Hepatocyte (in vitro differentiated cells): ENCODE measurements at regions not wholly inside any gene's neighbourhood (a gene's known extent, or its start where the extent isn't known, plus 50 kb on each side); places are given as distances from the start of the nearest gene placed in this dataset.

Source experiments
- DNase-seq: peaks from one replicate; pipeline ENCODE4 v3.0.0-alpha.2; 2016; ENCODE audit warnings: low spot score
- H2AFZ ChIP-seq: fragments of 200-600 bp; sonication (generic); 2 replicates; pipeline ENCODE4 v1.6.0; 2016; ENCODE audit warnings: antibody characterized with exemption, mild to moderate bottlenecking
- H3K27ac ChIP-seq: fragments of 200-600 bp; sonication (generic); 2 replicates; pipeline ENCODE4 v1.5.1; 2016; ENCODE audit warnings: mild to moderate bottlenecking
- H3K27me3 ChIP-seq: fragments of 200-600 bp; sonication (generic); 2 replicates; pipeline ENCODE4 v1.6.1; 2016
- H3K36me3 ChIP-seq: fragments of 200-600 bp; sonication (generic); replicated peaks from 2 replicates; pipeline ENCODE4 v1.5.1; 2016; ENCODE audit warnings: low read depth; ENCODE audit not compliant: insufficient read depth
- H3K4me1 ChIP-seq: fragments of 200-600 bp; sonication (generic); 2 replicates; pipeline ENCODE4 v1.5.1; 2016; ENCODE audit warnings: mild to moderate bottlenecking, moderate library complexity; ENCODE audit not compliant: insufficient read depth
- H3K4me2 ChIP-seq: fragments of 200-600 bp; sonication (generic); 2 replicates; pipeline ENCODE4 v1.6.0; 2016
- H3K4me3 ChIP-seq: fragments of 200-600 bp; sonication (generic); 2 replicates; pipeline ENCODE4 v1.5.1; 2016; ENCODE audit warnings: mild to moderate bottlenecking
- H3K79me2 ChIP-seq: fragments of 200-600 bp; sonication (generic); 2 replicates; pipeline ENCODE4 v1.6.0; 2017; ENCODE audit warnings: mild to moderate bottlenecking
- H3K9me2 ChIP-seq: fragments of 200-600 bp; sonication (generic); replicated peaks from 2 replicates; pipeline ENCODE4 v1.6.0; 2017; ENCODE audit warnings: mild to moderate bottlenecking; ENCODE audit not compliant: insufficient read depth
- H3K9me3 ChIP-seq: fragments of 200-600 bp; sonication (generic); 2 replicates; pipeline ENCODE4 v1.5.1; 2016; ENCODE audit warnings: low read depth, mild to moderate bottlenecking
- H4K20me1 ChIP-seq: fragments of 200-600 bp; sonication (generic); 2 replicates; pipeline ENCODE4 v1.6.0; 2016; ENCODE audit warnings: mild to moderate bottlenecking; ENCODE audit not compliant: insufficient read depth, poor library complexity, severe bottlenecking
- CTCF ChIP-seq: fragments of 200-600 bp; sonication (generic); IDR thresholded peaks from 2 replicates; pipeline ENCODE4 v1.5.1; 2016; ENCODE audit warnings: antibody characterized with exemption, mild to moderate bottlenecking; ENCODE audit not compliant: poor library complexity
- EZH2 ChIP-seq: fragments of 200-600 bp; sonication (generic); IDR thresholded peaks from 2 replicates; pipeline ENCODE4 v1.6.1; 2016; ENCODE audit warnings: antibody characterized with exemption, mild to moderate bottlenecking, borderline replicate concordance
- EZH2phosphoT487 ChIP-seq: fragments of 200-600 bp; sonication (generic); IDR thresholded peaks from one replicate; pipeline ENCODE4 v1.6.1; 2018; ENCODE audit warnings: antibody characterized with exemption, mild to moderate bottlenecking, low read depth, moderate library complexity; ENCODE audit not compliant: unreplicated experiment, severe bottlenecking
- WGBS: methylation state at CpG from one replicate; pipeline ENCODE4 v1.1.6; 2016; ENCODE audit warnings: low lambda C conversion rate; ENCODE audit errors: missing lambda C conversion rate; 5-methylcytosine and 5-hydroxymethylcytosine counted together

DNA sequence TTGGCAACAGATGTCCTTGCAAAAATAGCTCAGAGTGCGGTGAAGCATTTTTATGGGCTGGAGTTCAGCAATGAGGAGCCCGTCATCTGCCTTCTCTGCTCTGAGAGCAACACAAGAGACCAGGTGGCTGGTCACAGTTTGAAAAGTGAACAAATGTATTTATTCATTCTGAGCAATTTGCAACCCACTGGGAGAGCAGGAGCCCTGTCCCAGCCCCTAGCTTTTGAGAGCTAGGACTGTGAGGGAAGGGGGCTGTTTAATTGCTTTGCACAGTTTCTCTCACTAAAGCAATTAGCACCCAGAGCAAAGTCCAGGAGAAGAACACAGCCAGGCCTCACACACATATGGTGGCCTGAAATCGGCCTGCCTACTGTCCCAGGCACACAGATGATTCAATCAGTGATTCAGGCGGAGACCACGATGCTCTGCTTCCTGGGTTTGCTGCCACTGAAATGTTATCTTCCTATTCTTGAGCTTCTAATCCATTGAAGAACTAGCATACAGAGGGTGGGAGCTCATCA, 646.1 kb upstream of the ACVR2A start:
- Histone ChIP-seq H3K27me3 (no peaks in the 10 kb centered on the region), H3K9me3 (no peaks in the 10 kb centered on the region), H3K4me1 (peaks cover 12% of the 10 kb centered on the region), H3K27ac (peak overlapping the region; percentile 42), H2AFZ (no peak overlapping the region), H3K4me3 (no peak overlapping the region), H3K79me2 (no peaks in the 10 kb centered on the region), H3K36me3 (no peaks in the 10 kb centered on the region), H4K20me1 (no peaks in the 10 kb centered on the region), H3K9me2 (no peaks in the 10 kb centered on the region), H3K4me2 (no peak overlapping the region)
- 72% methylated on average over 5 of the region's 5 CpGs for WGBS
- no peak for DNase-seq
- TF ChIP-seq EZH2phosphoT487 (no peak), CTCF (no peak)

- Histone ChIP-seq H3K27me3 (no peaks in the 10 kb centered on the region), H3K9me2 (no peaks in the 10 kb centered on the region), H3K4me3 (no peak overlapping the region), H3K36me3 (no peaks in the 10 kb centered on the region), H3K4me1 (peaks cover 12% of the 10 kb centered on the region), H2AFZ (no peak overlapping the region), H3K4me2 (no peak overlapping the region), H3K79me2 (no peaks in the 10 kb centered on the region), H4K20me1 (no peaks in the 10 kb centered on the region), H3K9me3 (no peaks in the 10 kb centered on the region), H3K27ac (no peak overlapping the region)
- 92% methylated on average over 8 of the region's 8 CpGs for WGBS
- no peak for TF ChIP-seq CTCF
- no peak for DNase-seq
Observed at GRCh38 chr2:147197754-147198483, 646.9 kb upstream of the ACVR2A start.

- Histone ChIP-seq H3K36me3 (no peaks in the 10 kb centered on the region), H3K4me3 (no peak overlapping the region), H3K9me3 (no peaks in the 10 kb centered on the region), H3K4me1 (no peaks in the 10 kb centered on the region), H2AFZ (no peak overlapping the region), H4K20me1 (no peaks in the 10 kb centered on the region), H3K9me2 (no peaks in the 10 kb centered on the region), H3K27me3 (no peaks in the 10 kb centered on the region), H3K79me2 (no peaks in the 10 kb centered on the region), H3K27ac (no peak overlapping the region), H3K4me2 (no peak overlapping the region)
- no peak for DNase-seq
- TF ChIP-seq EZH2 (no peak), CTCF (no peak), EZH2phosphoT487 (no peak)
- 82% methylated on average over 4 of the region's 4 CpGs for WGBS
Observed at GRCh38 chr2:147182260-147182659, 662.6 kb upstream of the ACVR2A start.
